Endodermal cell (in vitro differentiated cells): ENCODE measurements at regions not wholly inside any gene's neighbourhood (a gene's known extent, or its start where the extent isn't known, plus 50 kb on each side); places are given as distances from the start of the nearest gene placed in this dataset.

Experiments
- DNase-seq: peaks from one replicate; pipeline ENCODE4 v3.0.0-alpha.2; 2017
- H3K27ac ChIP-seq: 2 replicates; pipeline ENCODE4 v1.5.1; 2013; ENCODE audit warnings: mild to moderate bottlenecking, low read depth, low read length, moderate library complexity
- H3K27me3 ChIP-seq: 2 replicates; pipeline ENCODE4 v1.6.1; 2013; ENCODE audit warnings: mild to moderate bottlenecking, low read length, moderate library complexity; ENCODE audit not compliant: insufficient read depth, control insufficient read depth, poor library complexity, severe bottlenecking
- H3K36me3 ChIP-seq: 2 replicates; pipeline ENCODE4 v1.7.0; 2013; ENCODE audit warnings: mild to moderate bottlenecking, low read length, moderate library complexity; ENCODE audit not compliant: control insufficient read depth, insufficient read depth
- H3K4me1 ChIP-seq: one replicate; pipeline ENCODE4 v1.7.0; 2013; ENCODE audit warnings: low read length; ENCODE audit not compliant: control insufficient read depth, insufficient read depth
- H3K4me3 ChIP-seq: 2 replicates; pipeline ENCODE4 v1.5.1; 2013; ENCODE audit warnings: mild to moderate bottlenecking, low read length, moderate library complexity
- H3K9ac ChIP-seq: 2 replicates; pipeline ENCODE4 v1.6.1; 2013; ENCODE audit warnings: mild to moderate bottlenecking, low read length, moderate library complexity; ENCODE audit not compliant: poor library complexity, severe bottlenecking; ENCODE audit errors: extremely low read depth
- H3K9me3 ChIP-seq: 2 replicates; pipeline ENCODE4 v1.6.1; 2013; ENCODE audit warnings: mild to moderate bottlenecking, low read length, moderate library complexity; ENCODE audit not compliant: control insufficient read depth
- H3K27ac Mint-ChIP-seq: 2 replicates; pipeline ENCODE4 v1.8.0; 2020; ENCODE audit warnings: mixed read lengths
- H3K27me3 Mint-ChIP-seq: 2 replicates; pipeline ENCODE4 v1.8.0; 2021; ENCODE audit warnings: mild to moderate bottlenecking, mixed read lengths; ENCODE audit not compliant: insufficient read depth
- H3K36me3 Mint-ChIP-seq: 2 replicates; pipeline ENCODE4 v1.8.0; 2020; ENCODE audit warnings: low read depth, mixed read lengths
- H3K4me1 Mint-ChIP-seq: 2 replicates; pipeline ENCODE4 v1.8.0; 2020; ENCODE audit warnings: mixed read lengths
- H3K4me3 Mint-ChIP-seq: 2 replicates; pipeline ENCODE4 v1.8.0; 2020; ENCODE audit warnings: mild to moderate bottlenecking, moderate library complexity, mixed read lengths
- H3K9me3 Mint-ChIP-seq: 2 replicates; pipeline ENCODE4 v1.8.0; 2020; ENCODE audit warnings: mild to moderate bottlenecking, mixed read lengths
- WGBS, 2 experiments: methylation state at CpG; one replicate each; pipeline versions ENCODE4 v1.1.5 to v1.1.7; 2013; ENCODE audit warnings: missing lambda C conversion rate in 2 of 2, mixed read lengths in 1 of 2; ENCODE audit not compliant: insufficient coverage in 1 of 2, insufficient read length in 1 of 2; 5-methylcytosine and 5-hydroxymethylcytosine counted together
- TF ChIP-seq, protein P1 (sequence below): fragments of 200-600 bp; sonication (generic); conservative IDR thresholded peaks from 2 replicates; pipeline ENCODE4 v1.5.0; 2021; ENCODE audit warnings: antibody characterized with exemption, mild to moderate bottlenecking

- WGBS, 2 experiments, result 91 to 100% methylated on average over 1 of the region's 3 CpGs
- H3K4me3 Mint-ChIP-seq, result no peak overlapping the region
- H3K4me3 ChIP-seq, result no peak overlapping the region
Measured at GRCh38 chr6:101125380-101125971, 244.3 kb upstream of the ASCC3 start.

DNA sequence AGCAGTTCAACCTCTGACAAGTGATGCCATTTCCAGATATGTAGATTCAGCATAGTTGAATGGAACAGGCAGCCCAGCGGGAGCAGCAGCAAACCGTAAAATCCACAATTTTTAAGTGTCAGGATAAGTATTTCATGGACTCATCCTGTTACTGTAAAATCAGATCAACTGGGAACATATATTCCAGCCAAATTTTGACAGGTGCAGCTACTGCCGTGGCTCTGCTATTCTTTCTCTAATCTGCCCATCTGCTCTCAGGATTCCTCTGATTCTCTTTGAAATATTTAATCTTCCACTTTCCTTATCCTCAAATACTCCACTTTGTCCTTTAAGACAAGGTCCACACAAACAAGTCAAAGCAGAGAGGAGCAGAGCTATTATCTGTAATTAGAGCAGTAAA, 245.4 kb upstream of the ASCC3 start:
- no peak overlapping the region for H3K4me3 Mint-ChIP-seq

More at GRCh38 chr6:101125380-101125971, 244.3 kb upstream of the ASCC3 start:
- Mint-ChIP-seq H3K4me1 (peaks cover 2% of the 10 kb centered on the region), H3K27me3 (no peaks in the 10 kb centered on the region), H3K36me3 (no peaks in the 10 kb centered on the region), H3K27ac (no peak overlapping the region), H3K9me3 (no peaks in the 10 kb centered on the region)
- Histone ChIP-seq H3K27me3 (no peaks in the 10 kb centered on the region), H3K4me1 (no peaks in the 10 kb centered on the region), H3K9ac (no peak overlapping the region), H3K36me3 (no peaks in the 10 kb centered on the region), H3K9me3 (no peaks in the 10 kb centered on the region), H3K27ac (no peak overlapping the region)
- no peak for DNase-seq
- TF ChIP-seq, protein P1, sequence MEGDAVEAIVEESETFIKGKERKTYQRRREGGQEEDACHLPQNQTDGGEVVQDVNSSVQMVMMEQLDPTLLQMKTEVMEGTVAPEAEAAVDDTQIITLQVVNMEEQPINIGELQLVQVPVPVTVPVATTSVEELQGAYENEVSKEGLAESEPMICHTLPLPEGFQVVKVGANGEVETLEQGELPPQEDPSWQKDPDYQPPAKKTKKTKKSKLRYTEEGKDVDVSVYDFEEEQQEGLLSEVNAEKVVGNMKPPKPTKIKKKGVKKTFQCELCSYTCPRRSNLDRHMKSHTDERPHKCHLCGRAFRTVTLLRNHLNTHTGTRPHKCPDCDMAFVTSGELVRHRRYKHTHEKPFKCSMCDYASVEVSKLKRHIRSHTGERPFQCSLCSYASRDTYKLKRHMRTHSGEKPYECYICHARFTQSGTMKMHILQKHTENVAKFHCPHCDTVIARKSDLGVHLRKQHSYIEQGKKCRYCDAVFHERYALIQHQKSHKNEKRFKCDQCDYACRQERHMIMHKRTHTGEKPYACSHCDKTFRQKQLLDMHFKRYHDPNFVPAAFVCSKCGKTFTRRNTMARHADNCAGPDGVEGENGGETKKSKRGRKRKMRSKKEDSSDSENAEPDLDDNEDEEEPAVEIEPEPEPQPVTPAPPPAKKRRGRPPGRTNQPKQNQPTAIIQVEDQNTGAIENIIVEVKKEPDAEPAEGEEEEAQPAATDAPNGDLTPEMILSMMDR, result no peak

GRCh38 chr6:101129851-101130250, 248.7 kb upstream of the ASCC3 start:
- Mint-ChIP-seq H3K27ac (no peak overlapping the region), H3K4me1 (peaks cover 2% of the 10 kb centered on the region), H3K27me3 (no peaks in the 10 kb centered on the region), H3K4me3 (no peak overlapping the region), H3K36me3 (no peaks in the 10 kb centered on the region), H3K9me3 (no peaks in the 10 kb centered on the region)
- WGBS, 2 experiments, result 93% methylated on average over 1 of the region's 1 CpG; no CpG with 5 or more reads in 1 of the 2 experiments
- DNase-seq, result no peak
- Histone ChIP-seq H3K27ac (no peak overlapping the region), H3K36me3 (no peaks in the 10 kb centered on the region), H3K4me1 (no peaks in the 10 kb centered on the region), H3K9ac (no peak overlapping the region), H3K4me3 (no peak overlapping the region), H3K27me3 (no peaks in the 10 kb centered on the region), H3K9me3 (no peaks in the 10 kb centered on the region)
- TF ChIP-seq, protein P1, result no peak

More for the DNA sequence above, 245.4 kb upstream of the ASCC3 start:
- no peak overlapping the region for H3K4me3 ChIP-seq
- TF ChIP-seq, protein P1, result no peak
- Mint-ChIP-seq H3K36me3 (no peaks in the 10 kb centered on the region), H3K27me3 (no peaks in the 10 kb centered on the region), H3K27ac (no peak overlapping the region), H3K9me3 (no peaks in the 10 kb centered on the region), H3K4me1 (peaks cover 2% of the 10 kb centered on the region)
- H3K27me3 ChIP-seq, result no peaks in the 10 kb centered on the region
- no peaks in the 10 kb centered on the region for H3K9me3 ChIP-seq
- H3K4me1 ChIP-seq, result no peaks in the 10 kb centered on the region
- H3K27ac ChIP-seq, result no peak overlapping the region
- no peak for DNase-seq
- no peaks in the 10 kb centered on the region for H3K36me3 ChIP-seq
- no peak overlapping the region for H3K9ac ChIP-seq
- WGBS, 2 experiments, result 73 to 75% methylated on average over 3 of the region's 3 CpGs
